ENCODE measurements at regions not wholly inside any gene's neighbourhood (a gene's known extent, or its start where the extent isn't known, plus 50 kb on each side); places are given as distances from the start of the nearest gene placed in this dataset.
"Not testable (repeated sequence)": the region's sequence is repeated elsewhere in the genome, so short reads cannot be mapped to it uniquely, and the experiment has no call there.

DNA sequence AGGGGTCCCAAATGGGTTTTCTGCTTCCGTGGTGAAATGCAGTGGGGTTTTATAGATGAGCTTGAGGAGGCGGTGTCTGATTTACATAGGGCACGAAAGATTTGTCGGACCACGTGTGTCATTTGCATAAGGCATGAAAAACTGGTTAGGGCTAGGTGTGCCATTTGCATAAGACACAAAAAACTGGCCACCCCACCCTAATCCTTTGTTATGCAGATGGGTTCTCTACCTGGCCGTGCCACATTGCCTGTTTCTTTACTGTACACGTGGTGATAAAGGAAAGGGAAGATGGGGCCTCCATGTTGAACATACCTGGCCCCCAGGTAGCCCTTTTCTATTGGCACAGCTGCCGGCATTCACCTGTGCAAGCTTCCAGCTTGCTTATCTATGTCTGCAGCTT lies 57.6 kb upstream of the OLIG2 start:
- not testable (repeated sequence) for TF ChIP-seq EZH2 (optimal IDR thresholded peaks at IDR 0.05; ENCODE audit: low read depth, low read length)
- TF ChIP-seq, protein P1, sequence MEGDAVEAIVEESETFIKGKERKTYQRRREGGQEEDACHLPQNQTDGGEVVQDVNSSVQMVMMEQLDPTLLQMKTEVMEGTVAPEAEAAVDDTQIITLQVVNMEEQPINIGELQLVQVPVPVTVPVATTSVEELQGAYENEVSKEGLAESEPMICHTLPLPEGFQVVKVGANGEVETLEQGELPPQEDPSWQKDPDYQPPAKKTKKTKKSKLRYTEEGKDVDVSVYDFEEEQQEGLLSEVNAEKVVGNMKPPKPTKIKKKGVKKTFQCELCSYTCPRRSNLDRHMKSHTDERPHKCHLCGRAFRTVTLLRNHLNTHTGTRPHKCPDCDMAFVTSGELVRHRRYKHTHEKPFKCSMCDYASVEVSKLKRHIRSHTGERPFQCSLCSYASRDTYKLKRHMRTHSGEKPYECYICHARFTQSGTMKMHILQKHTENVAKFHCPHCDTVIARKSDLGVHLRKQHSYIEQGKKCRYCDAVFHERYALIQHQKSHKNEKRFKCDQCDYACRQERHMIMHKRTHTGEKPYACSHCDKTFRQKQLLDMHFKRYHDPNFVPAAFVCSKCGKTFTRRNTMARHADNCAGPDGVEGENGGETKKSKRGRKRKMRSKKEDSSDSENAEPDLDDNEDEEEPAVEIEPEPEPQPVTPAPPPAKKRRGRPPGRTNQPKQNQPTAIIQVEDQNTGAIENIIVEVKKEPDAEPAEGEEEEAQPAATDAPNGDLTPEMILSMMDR (IDR thresholded peaks at IDR 0.05; ENCODE audit: low read length) = not testable (repeated sequence)
